Panc1 (cell line): ENCODE measurements at regions not wholly inside any gene's neighbourhood (a gene's known extent, or its start where the extent isn't known, plus 50 kb on each side); places are given as distances from the start of the nearest gene placed in this dataset.

Experiments
- CTCF ChIP-seq: fragments of 450-650 bp; IDR thresholded peaks from 2 replicates; pipeline ENCODE4 v1.5.1; 2017; ENCODE audit warnings: mild to moderate bottlenecking
- POLR2AphosphoS5 ChIP-seq: IDR thresholded peaks from 2 replicates; pipeline ENCODE4 v1.6.1; 2012; ENCODE audit warnings: mild to moderate bottlenecking, low read depth, low read length, moderate library complexity
- REST ChIP-seq, 2 experiments: IDR thresholded peaks; 2 replicates each; pipeline ENCODE4 v1.6.1; 2011 to 2012; ENCODE audit warnings: low read depth in 2 of 2, control low read depth in 1 of 2, low read length in 1 of 2, mild to moderate bottlenecking in 1 of 2, moderate library complexity in 1 of 2; ENCODE audit not compliant: insufficient read depth in 1 of 2

- TF ChIP-seq CTCF = no peak
- no peak for TF ChIP-seq POLR2AphosphoS5
- no peak for TF ChIP-seq REST (IDR thresholded peaks at IDR 0.05; ENCODE audit: insufficient read depth in 1 of 2, low read depth in 2 of 2, low read length in 1 of 2)
Observed at GRCh38 chr6:93183531-93183972, 235.8 kb downstream of the EPHA7 start.
